Epithelial cell of prostate (primary cell): ENCODE measurements at regions not wholly inside any gene's neighbourhood (a gene's known extent, or its start where the extent isn't known, plus 50 kb on each side); places are given as distances from the start of the nearest gene placed in this dataset.

Source experiments
- DNase-seq: peaks from one replicate; pipeline ENCODE4 v3.0.0-alpha.2; 2011; ENCODE audit warnings: low read depth, low spot score
- H3K27ac ChIP-seq: fragments of 450-650 bp; 2 replicates; pipeline ENCODE4 v1.5.1; 2017; ENCODE audit warnings: mild to moderate bottlenecking

DNA sequence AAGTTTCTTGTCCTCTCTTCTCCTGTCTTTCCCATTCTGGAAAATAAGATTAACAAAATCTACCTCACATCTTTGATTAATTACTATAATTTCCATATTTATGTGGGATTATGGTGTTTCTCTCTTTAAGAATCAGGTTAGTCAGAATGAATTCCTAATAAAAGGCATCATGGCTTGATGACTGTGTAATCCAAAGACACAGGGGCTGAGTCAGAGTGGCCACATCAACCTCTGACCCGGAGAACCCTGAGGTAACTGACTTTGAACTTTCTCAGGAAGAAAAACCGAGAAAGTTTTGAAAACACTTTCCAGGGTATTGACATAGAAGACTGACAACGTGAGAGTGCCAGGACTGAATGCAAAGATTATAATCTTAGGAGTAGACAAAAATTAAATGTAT, 170.3 kb upstream of the MCTP2 start:
- no peak for DNase-seq
- H3K27ac ChIP-seq: peak overlapping the region; percentile 19

- no peak for DNase-seq
- H3K27ac ChIP-seq: no peak overlapping the region
Observed at GRCh38 chr15:94059013-94059587, 172.3 kb upstream of the MCTP2 start.

GRCh38 chr15:94057305-94057704, 174.1 kb upstream of the MCTP2 start:
- H3K27ac ChIP-seq: peak overlapping the region; percentile 42
- peak; percentile 72 for DNase-seq

GRCh38 chr15:94056314-94056713, 175.0 kb upstream of the MCTP2 start:
- H3K27ac ChIP-seq: peak overlapping the region; percentile 42
- no peak for DNase-seq

DNA sequence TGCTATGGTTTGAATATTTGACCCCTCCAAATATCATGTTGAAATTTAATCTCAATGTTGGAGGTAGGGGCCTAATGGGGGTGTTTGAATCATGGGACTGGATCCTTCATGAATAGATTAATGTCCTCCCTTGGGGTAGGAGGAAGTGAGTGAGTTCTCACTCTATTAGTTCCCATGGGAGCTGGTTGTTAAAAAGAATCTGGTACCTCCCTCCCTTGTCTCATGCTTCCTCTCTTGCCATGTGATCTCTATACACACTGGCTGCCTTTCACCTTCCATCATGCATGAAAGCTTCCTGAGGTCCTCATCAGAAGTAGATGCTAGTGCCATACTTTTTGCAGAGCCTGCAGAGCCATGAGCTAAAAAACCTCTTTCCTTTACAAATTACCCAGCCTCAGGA, 177.7 kb upstream of the MCTP2 start:
- DNase-seq: no peak
- no peak overlapping the region for H3K27ac ChIP-seq

- DNase-seq: no peak
- H3K27ac ChIP-seq: no peak overlapping the region
Observed at GRCh38 chr15:94052711-94053110, 178.7 kb upstream of the MCTP2 start.

DNA sequence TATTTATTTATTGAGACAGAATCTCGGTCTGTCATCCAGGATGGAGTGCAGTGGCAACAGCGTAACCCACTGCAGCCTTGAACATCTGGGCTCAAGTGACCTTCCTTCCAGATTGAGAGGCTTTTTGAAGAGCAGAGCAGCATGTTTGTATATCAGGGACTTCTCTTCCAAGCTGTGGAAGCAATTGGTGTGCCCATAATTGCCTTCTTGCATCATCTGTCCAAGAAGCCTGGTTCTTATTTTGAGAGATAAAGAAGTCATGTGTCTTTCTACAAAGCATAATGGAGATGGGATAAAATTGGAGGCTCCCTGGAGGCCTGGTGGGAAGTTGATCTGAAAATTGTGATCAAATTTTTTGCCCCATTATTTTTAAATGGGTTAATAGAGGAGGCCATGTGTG, 183.8 kb upstream of the MCTP2 start:
- no peak overlapping the region for H3K27ac ChIP-seq
- DNase-seq: no peak

GRCh38 chr15:94042180-94042928, 189.0 kb upstream of the MCTP2 start:
- DNase-seq: no peak
- no peak overlapping the region for H3K27ac ChIP-seq

- no peak overlapping the region for H3K27ac ChIP-seq
- no peak for DNase-seq
Observed at GRCh38 chr15:94041746-94042145, 189.6 kb upstream of the MCTP2 start.

DNA sequence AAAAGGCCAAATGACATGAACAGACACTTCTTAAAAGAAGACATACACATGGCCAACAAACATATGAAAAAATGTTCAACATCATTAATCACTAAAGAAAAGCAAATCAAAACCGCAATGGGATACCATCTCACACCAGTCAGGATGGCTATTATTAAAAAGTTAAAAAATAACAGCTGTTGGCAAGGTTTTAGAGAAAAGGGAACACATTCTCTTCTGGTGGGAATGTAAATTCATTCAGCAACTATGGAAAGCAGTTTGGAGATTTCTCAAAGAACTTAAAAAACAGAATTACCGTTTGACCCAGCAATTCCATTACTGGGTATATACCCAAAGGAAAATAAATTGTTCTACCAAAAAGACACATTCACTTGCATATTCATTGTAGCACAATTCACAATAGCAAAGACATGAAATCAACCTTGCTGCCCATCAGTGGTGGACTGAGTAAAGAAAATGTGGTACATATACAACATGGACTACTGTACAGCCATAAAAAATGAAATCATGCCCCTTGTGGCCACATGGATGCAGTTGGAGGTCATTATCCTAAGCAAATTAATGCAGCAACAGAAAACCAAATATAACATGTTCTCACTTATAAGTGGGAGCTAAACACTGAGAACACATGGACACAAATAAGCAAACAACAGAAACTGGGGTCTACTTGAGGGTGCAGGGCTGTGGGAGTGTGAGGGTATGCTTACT, 190.7 kb upstream of the MCTP2 start:
- no peak for DNase-seq

DNA sequence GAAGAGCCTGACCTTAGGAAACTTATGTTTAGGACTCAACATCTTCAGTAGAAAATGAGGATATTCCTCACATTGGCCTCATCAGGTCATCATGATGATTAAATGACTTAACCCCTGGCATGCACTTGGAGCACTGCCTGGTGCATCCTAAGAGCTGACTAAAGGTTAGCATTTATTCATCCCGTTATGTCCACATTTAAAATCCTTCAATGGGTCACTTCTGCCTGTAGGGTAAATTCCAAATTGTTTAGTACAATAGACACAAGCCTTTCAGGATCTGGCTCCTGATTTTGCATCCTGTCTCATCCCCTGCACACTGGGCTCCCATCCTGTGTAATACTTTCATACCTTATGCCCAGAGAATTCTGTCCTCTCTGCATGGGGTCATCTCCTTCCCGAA, 195.2 kb upstream of the MCTP2 start:
- no peak overlapping the region for H3K27ac ChIP-seq

More for the DNA sequence above, 190.7 kb upstream of the MCTP2 start:
- no peak overlapping the region for H3K27ac ChIP-seq

DNA sequence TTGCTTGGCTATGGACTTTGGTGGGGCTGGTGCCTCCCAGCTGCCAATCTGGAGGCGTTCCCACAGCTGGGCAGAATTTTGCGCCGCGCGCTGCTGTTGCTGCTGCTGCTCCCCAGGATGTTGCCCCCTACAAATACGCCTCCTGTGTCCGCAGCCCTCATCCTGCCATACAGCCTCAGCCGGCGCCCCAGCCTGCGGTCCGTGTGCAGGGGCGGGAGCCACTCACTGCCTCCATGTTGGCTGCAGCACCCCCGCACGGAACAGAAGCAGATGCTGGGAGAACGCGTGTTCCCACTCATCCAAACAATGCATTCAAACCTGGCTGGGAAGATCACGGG, 197.7 kb upstream of the MCTP2 start:
- no peak overlapping the region for H3K27ac ChIP-seq
- DNase-seq: no peak

More for the DNA sequence above, 195.2 kb upstream of the MCTP2 start:
- no peak for DNase-seq

DNA sequence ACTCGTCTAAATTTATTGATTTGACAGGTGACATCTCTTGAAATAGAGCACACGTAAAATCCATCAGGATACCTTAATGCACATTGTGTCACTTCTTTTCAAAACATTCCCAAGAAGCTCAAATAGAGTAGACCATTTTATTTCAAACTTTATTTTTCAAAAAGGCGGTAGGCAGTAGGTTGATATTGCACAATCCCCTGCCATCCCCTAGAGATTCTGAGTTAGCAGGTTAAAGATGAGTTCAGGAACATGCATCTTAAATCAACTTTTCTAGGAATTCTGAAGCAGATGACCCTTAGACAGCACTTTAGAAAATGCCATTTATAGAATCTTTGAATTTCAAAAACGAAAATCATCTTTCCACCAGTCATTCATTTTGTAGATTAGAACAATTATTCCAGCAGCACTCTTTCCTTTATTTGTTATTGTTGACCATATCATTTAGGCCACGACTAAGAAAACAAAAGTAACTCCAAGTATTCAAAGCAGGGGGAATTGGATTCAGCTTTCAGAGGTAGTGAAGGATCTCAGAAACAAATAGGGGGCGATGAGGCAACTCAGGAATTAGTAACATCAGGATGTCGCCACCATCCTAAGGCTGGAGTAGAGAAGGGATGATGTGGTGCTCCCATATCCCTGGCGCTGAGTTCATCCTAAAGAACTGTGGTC, 198.2 kb upstream of the MCTP2 start:
- no peak overlapping the region for H3K27ac ChIP-seq
- DNase-seq: no peak

DNA sequence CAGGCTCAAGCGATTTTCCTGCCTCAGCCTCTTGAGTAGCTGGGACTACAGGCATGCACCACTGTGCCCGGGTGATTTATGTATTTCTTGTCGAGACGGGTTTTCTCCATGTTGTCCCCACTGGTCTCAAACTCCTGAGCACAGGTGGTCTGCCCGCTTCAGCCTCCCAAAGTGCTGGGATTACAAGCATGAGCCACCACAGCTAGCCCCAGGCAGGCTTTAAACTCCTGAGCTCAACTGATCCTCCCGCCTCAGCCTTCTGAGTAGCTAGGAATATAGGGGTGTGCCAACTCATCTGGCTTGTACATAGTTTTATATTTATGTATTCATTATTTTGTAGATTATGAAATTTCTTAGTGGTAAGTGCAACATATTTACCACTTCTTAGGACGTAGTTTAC, 198.8 kb upstream of the MCTP2 start:
- no peak overlapping the region for H3K27ac ChIP-seq
- no peak for DNase-seq

DNA sequence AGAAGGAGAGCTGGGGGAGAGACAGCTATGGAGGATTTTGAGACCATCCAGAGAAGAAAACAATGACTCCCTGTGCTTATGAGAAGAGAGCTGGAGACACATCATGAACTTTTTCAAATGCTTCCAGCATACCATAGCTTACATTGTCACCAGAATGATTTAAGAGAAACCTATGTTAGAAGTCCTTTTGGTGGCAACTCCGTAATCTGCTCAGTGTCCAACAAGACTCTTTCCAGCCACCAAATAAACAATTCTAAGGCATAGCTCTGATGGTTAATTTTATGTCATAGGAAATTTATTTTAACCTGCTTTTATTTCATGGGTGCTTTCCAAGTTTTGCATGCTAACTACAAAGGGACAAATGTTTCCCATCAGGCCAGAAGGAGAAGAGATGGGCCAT, 200.3 kb upstream of the MCTP2 start:
- no peak overlapping the region for H3K27ac ChIP-seq
- no peak for DNase-seq

GRCh38 chr15:94029495-94029894, 201.9 kb upstream of the MCTP2 start:
- no peak overlapping the region for H3K27ac ChIP-seq
- DNase-seq: peak; percentile 31

DNA sequence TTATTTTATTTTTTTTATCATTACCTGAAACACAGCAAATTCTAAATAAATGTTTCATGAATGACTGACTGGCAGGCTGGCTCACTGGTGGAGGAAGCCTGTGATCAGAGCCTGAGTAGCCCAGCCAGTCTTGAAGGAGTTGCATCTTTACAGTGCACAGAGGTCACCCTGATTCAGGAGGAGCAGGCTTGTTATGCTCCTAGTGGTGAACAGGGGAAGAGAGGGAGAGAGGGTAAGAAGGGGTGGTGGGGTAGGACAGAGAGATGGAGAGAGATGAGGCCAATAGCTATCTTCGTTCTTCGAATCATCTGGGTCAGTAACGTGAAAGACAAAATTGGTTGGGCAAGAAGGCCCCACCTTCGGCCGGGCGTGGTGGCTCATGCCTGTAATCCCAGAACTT, 202.6 kb upstream of the MCTP2 start:
- no peak for DNase-seq

DNA sequence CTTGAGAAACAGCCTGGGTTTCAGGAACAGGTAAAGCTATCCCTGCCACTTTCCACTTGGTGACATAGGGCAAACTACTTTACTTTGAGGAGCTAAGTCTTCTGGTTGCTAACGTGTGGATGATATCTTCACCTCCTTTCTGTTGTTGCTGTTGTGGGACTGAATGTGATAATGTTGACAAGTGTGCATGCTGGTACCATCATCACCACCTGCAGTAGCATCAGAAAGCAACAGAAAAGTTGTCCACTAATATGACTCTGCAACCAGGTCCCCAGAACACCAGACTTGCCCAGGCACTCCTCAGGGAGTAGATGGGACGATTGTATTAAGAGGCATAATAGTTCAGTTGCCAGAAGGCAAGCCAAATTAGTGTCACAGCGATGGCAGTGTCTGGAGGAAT, 203.2 kb upstream of the MCTP2 start:
- no peak overlapping the region for H3K27ac ChIP-seq
- no peak for DNase-seq

More for the DNA sequence above, 202.6 kb upstream of the MCTP2 start:
- H3K27ac ChIP-seq: no peak overlapping the region

DNA sequence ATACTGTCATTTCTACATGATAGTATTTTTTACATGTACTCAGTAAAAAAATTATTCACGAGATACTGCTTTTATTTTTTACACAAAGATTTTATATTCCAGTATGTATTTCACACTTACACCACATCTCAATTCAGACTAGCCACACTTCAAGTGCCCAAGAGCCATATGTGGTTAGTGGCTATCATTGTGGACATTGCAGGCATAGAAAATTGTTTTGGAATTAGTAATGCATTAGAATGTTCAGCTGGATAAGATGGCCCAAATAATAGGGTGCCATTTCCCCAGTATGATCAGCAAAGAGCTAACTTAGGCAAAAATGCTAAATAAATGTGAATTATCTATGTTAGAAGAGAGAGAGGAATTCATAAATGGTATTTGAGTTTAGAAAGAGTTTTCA, 203.8 kb upstream of the MCTP2 start:
- no peak for DNase-seq
- no peak overlapping the region for H3K27ac ChIP-seq

DNA sequence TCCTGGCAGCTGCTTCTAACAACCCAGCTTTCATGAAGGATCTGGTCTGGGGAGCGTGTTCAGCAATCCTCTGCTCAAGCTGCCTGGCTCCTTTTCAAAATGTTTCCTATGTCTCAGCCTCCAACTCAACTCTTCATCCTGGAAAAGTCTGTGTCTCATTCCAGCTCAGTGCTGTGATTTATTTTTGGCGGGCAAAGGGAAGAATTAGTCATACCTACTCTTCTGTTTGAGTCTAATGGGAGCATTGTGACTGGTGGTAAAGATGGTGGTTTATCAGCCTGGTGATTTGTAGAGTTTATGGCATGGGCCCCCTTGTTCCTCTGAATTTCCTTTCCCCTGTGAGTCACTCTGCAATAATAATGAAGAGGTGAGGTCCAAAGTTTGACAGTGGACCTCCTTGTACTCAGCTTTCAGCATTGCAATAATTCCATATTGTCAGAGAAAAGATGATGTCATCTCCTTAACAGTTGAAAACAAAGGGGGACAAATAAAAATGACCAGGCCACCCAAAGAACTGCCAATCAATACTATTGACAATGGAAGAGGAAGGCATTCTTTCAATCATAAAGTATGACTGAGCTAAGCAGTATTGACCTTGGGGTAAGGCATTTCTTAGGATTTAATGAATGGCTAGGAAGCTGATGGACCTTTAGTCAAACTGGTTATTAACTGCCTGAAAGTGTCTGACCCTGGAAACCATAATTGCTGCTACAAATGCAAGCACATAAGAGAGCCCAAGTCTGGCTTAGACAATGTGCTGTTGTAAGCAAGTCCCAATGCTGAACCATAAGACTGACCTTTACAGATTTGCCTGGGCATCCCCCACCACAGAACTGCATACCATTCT, 204.7 kb upstream of the MCTP2 start:
- DNase-seq: no peak

More for the DNA sequence above, 204.7 kb upstream of the MCTP2 start:
- H3K27ac ChIP-seq: no peak overlapping the region
